Gastrocnemius medialis (tissue), 4 donors: ENCODE measurements at regions not wholly inside any gene's neighbourhood (a gene's known extent, or its start where the extent isn't known, plus 50 kb on each side); places are given as distances from the start of the nearest gene placed in this dataset.

Experiments
- CTCF ChIP-seq, 5 experiments: fragments of 450-650 bp in 3 of 5; fragments of 200-600 bp in 2 of 5; sonication (generic) in 2 of 5; IDR thresholded peaks in 4 of 5; conservative IDR thresholded peaks in 1 of 5; 1 replicate in 4 of 5; 2 replicates in 1 of 5; pipeline ENCODE4 v1.5.1; 2016 to 2019; ENCODE audit warnings: antibody characterized with exemption in 5 of 5, mild to moderate bottlenecking in 3 of 5, moderate library complexity in 3 of 5
- POLR2A ChIP-seq, 2 donors: fragments of 450-650 bp; IDR thresholded peaks; one replicate each; pipeline ENCODE4 v1.6.1; 2017; ENCODE audit warnings: antibody characterized with exemption in 2 of 2, mild to moderate bottlenecking in 2 of 2, moderate library complexity in 2 of 2

- TF ChIP-seq POLR2A (IDR thresholded peaks at IDR 0.05), result no peak
- no peak for TF ChIP-seq CTCF (IDR thresholded peaks at IDR 0.05 in 4 of 5, conservative IDR thresholded peaks at IDR 0.05 in 1 of 5)
Observed at GRCh38 chr11:16610738-16611388, 127.6 kb upstream of the C11orf58 start.
